Epithelial cell of prostate (primary cell): ENCODE measurements at regions not wholly inside any gene's neighbourhood (a gene's known extent, or its start where the extent isn't known, plus 50 kb on each side); places are given as distances from the start of the nearest gene placed in this dataset.
"Not testable (repeated sequence)": the region's sequence is repeated elsewhere in the genome, so short reads cannot be mapped to it uniquely, and the experiment has no call there.

Experiments used
- DNase-seq: peaks from one replicate; pipeline ENCODE4 v3.0.0-alpha.2; 2011; ENCODE audit warnings: low read depth, low spot score
- H3K27ac ChIP-seq: fragments of 450-650 bp; 2 replicates; pipeline ENCODE4 v1.5.1; 2017; ENCODE audit warnings: mild to moderate bottlenecking

DNA sequence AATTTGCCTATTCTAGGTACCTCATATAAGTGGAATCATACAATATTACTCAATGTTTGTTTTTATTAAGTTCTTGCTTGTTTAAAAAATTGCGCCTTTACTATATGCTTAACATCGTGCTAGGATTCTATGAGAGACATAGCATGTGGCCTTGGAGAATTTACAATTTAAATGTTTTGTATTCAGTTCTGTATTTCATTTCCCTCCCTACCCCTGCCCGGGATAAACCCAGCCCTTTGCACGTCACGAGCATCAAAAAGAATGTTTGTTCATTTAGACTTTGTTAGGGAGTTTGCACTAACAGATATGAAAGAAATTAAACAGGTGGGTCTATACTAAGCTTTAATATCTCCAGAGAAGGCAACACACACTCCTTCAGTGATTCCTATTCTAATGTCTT, 75.7 kb downstream of the C18orf54 start:
- DNase-seq: no peak
- no peak overlapping the region for H3K27ac ChIP-seq

DNA sequence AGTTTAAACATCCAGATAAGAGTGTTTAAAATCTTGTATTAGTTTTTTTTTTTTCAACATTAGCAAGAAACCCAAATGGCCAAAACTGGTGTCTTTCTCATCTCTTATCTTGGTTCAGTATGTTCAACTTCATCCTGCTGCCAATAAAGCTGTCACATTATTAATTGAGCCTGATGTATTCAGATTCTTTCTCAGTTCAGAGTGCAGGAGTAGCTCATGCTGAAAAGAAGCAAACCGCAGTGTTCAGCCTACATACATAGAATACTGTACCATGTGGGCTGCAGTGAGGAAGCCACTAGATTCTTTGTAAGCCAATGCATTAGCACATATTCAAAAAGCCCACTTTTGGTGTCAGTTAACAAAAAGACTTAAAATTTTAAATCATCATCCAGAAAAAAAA, 76.2 kb downstream of the C18orf54 start:
- H3K27ac ChIP-seq: no peak overlapping the region
- no peak for DNase-seq

DNA sequence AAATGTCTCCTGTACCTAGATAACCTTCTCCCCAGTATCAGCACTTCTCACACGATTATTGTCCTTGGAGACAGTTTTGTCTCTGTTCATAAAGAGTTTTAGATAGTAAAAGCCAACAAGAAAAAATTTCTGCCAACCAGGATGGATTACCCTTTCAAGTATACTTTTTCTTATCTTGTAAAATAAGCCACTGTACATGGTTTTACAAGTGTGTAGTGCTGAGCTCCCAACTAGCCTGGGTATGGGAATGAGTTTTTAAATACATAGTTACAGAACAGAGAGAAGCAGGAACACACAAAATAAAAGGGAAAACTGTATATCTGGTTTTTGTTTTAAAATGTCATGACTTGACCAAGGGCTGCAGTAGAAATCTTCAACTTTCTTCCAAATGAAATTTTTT, 76.7 kb downstream of the C18orf54 start:
- DNase-seq: no peak
- H3K27ac ChIP-seq: no peak overlapping the region

DNA sequence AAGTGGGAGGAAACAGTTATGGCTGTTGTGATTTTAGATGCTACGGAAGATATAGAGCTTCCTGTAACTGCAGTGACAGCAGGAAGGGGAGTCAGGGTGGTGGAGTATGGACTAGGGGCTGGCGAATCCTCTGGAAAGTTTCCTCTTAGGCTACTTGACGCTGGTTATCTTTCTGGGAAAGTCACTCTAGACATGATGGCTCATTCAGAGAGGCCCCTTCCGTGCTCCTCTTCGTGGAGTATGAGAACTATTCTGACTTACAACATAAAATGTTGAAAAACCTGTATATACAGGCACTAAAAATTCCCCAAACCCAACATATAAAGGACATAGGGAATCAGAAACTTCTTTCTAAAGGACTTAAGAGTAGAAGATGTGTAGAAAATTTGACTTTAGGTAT, 78.8 kb downstream of the C18orf54 start:
- no peak for DNase-seq
- no peak overlapping the region for H3K27ac ChIP-seq

DNA sequence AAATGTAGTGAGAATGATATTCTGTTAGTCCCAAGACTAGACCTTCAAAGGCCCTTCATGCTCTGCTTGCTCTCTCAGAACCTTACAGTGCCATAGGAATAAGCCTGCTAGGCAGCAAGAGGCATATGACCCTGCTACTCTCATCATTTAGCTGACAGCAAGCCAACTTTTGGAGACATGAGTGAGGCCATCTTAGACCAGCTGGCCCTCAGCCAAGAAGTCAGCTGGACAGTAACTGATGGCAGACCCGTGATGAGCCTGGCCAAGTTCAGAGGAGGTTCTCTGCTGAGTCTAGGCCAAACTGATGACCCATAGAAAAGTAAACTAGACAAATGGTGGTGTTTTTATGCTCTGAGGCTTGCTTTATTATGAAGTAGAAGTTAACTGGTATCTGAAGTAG, 82.6 kb downstream of the C18orf54 start:
- no peak overlapping the region for H3K27ac ChIP-seq
- no peak for DNase-seq

DNA sequence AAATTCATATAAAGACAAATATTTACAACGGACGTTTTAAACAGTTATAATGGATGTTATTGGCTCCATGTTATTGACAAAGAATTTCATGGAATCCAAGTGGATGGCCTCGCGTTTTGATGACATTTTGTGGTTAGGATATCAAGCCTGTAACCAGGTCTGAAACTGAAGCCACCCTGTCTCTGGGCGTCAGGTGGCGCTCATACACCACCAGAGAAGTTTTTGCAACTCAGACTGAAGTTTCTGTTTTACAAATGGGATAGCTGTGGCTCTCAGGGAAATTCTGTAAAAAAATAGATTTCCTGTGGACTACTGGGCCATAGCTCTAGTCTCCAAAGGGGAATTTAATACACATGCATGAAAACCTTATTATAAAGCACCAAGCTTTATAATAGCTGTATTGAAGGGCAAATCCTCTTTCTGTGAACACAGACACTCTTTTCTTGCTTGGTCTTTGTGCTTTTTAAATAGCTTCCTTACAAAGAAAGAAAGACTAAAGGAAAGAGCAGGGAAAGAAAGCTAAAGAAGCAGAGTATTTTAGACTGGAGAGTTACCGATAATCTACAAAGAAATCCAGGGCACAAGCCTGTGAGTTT, 86.7 kb downstream of the C18orf54 start:
- DNase-seq: no peak
- H3K27ac ChIP-seq: no peak overlapping the region

DNA sequence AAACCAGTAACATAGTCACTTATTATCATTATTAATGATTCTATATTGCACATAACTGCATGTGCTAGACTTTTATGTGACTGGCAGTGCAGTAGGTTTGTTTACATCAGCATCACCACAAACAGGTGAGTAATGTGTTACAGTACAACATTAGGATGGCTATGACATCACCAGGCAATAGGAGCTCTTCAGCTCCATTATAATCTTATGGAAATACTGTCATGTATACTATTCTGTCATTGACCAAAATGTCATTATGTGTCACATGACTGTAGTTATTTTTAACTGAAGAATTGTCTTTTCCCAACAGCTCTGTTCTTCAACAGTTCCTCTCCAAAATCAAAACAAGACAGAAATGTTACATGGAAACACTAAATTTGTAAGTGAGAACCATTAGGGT, 96.3 kb downstream of the C18orf54 start:
- H3K27ac ChIP-seq: no peak overlapping the region
- DNase-seq: no peak

DNA sequence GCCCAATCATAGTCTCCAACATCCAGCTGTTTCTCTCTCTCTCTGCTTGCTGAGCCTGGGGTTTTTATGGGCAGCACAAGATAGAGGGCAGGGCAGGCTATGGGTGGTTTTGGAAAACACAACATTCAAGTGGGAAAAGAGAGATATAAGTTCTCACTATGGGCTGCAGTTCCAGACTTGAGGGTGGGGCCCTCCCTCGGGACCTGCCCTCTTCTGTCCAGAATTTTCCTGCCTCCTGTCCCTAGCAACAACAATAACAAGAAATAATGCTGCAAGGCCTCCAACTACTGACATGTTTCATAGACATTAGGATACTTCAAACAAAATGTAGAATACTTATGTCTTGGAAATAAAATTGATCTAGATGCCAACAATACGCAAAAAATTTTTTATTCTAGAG, 107.8 kb downstream of the C18orf54 start:
- DNase-seq: no peak
- no peak overlapping the region for H3K27ac ChIP-seq

DNA sequence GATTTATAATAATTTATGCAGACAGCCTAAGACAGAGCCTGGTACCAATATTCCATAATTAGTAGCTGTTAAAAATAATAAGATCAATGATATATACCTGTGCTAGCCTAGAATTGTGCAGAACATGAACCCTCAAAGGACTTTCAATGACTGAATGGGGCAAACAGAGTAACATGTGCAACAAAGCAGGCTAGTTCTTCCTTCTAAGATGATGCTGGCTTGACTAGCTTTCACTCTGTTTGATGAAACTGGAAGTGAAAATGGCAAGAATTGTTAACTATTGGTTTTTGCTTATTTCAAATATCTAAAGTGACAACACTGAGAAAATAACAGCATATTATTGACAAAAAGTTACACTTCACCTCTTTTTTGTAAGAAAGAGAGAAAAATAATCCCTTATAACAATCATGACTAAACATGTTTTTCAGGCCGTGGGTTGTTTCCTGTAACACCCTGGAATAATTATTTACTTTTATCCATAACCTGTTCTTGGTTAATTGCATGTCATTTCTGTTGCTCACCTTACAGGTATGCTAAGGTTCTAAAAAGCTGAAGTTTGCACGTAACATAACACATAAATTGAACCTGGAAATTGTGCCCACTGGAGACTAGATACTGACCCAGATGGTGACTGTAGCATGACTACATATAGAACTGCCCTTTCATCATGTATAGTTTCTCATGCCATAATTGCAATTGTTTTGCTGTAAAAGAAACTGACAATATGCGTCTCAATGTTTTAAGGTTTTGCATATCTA, 108.7 kb downstream of the C18orf54 start:
- peak; percentile 10 for DNase-seq
- H3K27ac ChIP-seq: peak overlapping the region; percentile 38

DNA sequence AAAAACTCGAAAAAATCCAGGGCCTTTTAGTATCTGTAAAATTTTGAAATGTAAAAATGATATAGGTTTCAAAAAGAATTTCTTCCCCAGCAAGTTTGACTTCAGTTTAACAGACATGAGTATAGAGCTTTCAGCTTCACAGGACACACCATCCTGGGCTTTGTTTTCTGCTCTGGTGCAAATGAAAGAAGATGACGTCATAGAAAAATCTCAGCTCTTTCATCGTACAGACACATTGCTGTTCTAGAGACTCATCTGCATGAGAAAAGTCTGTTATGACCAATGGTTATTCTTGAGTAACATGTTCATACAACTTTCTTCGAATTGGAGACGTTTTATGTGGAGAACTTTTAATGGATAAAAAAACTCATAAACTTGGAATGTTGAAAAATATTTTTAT, 111.7 kb upstream of the DYNAP start:
- H3K27ac ChIP-seq: no peak overlapping the region
- DNase-seq: peak; percentile 29

DNA sequence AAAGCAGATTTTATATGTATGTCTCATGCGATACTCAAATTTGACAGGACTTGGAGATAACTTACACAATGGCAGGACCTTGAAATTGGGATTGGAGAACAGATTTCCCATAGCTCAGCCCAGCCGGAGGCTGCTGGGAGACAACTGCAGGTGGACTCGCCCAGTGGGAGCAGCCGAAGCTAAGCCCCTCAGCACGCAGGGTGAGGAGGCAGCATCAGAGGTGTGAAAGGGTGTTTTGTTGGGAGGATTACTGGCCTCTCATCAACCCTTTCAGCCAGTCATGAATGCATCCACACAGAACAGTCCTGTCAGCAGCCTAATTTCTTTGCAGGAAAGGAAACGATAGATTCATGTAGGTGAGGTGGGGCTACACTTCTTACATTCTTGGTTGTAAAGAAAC, 110.4 kb upstream of the DYNAP start:
- DNase-seq: no peak
- no peak overlapping the region for H3K27ac ChIP-seq

DNA sequence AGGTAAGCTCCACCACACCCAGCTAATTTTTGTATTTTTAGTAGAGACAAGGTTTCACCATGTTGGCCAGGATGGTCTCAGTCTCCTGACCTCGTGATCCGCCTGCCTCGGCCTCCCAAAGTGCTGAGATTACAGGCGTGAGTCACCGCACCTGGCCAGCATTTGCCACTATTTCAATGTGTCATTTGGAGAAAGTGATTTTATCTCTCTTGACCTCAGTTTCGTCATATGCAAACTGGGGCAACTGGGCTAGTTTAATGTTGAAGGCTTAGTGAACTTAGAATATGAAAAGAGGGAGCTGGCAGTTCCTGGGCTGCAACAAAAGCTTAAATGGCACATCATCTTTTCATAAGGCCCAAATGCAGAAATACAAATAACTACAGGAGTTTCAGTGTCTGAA, 88.6 kb upstream of the DYNAP start:
- H3K27ac ChIP-seq, DNase-seq: not testable (repeated sequence)

DNA sequence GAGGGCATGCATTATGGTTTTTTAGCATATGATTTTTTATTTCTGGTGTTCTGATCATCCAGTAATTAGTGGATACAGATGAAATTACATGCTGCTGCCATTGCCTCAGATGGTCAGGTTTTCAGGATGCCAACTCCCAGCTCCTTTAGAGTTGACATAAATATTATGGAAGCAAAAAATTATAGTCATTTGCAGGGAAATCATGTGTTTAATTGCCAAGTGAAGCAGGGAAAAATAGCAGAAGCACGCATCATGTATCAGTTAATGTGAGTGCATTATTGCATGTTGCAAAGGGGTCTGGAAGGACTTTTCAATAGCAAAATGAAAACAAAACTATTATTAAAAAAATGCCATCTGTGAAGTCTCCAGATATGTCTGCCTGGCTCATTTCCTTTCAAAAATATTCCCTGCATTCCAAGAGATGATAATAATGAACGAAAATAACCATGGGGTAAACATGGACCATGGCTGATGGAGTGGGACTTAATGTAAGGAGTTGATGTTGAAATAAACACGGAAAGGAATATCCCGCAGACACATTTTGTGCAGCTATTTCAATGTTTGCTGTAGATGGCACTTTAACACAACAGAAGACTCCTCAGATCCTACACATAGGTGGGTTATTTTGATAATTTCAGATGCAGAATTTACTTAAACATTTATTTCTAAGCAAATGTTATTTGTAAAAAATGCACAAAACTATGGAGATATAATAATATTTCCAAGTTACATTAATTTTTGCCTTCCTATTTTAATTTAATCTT, 87.7 kb upstream of the DYNAP start:
- H3K27ac ChIP-seq: no peak overlapping the region
- no peak for DNase-seq

DNA sequence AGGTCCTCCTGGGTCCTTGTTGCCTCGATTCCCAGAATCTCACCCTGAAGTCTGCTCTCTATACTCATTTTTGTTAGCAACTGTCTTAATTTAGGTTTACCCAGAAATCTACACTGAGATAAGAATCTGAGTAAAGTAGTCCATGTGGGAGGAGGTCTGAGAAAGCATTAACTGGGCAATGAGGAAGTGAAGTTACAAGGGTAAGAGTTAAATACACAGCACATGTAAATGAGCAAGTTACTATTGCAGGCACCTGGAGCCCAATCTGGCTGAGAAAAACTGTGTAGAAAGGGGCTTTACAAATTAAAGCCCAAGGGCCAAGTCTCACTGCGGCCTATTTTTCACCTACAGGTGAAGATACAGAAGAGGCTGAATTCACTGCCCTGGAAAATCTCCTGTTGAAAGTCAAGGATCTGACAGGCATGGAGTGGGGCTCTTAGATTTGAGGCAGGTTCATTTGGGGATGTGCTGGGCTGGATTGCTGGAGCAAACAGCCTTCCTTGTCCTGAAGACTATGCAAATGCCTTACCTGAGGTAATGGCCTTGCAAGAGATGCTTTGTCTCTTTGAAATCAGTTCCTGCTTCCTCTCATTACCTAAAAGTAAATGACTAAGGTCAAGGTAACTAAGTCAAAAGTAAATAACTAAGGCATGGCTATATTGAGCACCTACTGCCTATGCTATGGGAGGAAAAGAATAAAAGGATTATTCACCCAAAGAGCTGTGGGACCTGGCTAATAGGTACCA, 84.4 kb upstream of the DYNAP start:
- no peak for DNase-seq
- H3K27ac ChIP-seq: no peak overlapping the region

DNA sequence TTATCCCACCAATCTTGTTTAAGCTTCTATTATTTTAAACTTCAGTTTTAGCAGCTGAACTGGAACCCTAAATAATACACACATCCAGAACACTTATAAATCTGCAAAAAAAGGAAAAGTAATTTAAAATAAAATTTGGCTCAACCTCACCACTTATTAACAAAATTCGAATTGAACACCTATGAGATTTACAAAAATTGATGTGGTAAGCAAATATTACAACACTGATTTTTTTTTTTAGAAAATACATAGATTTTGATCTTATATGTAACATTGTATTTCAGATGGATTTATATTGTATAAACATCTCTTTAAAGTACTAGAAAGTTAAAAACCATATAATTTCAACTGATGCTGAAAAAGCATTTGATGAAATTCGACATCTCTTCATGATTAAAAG, 81.3 kb upstream of the DYNAP start:
- DNase-seq: no peak
- no peak overlapping the region for H3K27ac ChIP-seq

DNA sequence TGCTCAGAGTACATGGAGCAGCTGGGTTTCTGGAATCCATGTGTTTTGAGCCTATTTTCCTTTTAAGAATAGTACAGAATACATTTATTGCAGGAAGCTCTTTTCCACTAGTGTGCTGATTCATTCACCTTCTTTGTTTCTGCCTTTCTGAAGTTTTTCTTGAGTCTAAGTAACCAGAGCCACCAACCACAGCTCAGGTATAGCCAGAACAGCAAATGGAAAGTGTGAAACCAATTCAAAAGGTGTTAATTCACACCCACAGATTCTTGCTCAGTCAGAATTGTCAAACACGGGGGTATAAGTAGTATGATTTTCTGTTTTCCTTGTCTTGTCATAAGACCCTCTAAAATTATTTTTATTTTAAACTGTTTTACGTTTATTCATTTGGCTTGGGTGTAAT, 75.9 kb upstream of the DYNAP start:
- DNase-seq: no peak
- no peak overlapping the region for H3K27ac ChIP-seq

DNA sequence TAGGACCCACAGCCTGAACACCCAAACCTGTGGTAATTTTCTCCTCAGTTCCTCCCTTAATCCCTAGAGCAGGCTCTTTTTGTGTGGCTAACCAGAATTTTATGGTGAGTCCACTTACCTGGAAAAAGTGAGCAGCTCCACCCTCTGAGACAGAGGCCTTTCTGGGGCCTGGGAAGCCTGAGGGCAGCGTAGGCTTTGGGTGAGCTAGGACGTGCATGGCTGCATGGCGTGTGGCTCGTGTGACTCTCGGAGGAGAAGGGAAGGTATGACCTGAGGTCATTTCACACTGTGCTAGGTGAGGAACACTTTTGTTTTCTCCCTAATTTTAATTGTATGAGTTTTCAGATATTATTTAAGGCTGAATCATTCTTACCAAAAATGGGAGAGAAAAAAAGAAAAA, 73.5 kb upstream of the DYNAP start:
- DNase-seq: no peak
- H3K27ac ChIP-seq: no peak overlapping the region

DNA sequence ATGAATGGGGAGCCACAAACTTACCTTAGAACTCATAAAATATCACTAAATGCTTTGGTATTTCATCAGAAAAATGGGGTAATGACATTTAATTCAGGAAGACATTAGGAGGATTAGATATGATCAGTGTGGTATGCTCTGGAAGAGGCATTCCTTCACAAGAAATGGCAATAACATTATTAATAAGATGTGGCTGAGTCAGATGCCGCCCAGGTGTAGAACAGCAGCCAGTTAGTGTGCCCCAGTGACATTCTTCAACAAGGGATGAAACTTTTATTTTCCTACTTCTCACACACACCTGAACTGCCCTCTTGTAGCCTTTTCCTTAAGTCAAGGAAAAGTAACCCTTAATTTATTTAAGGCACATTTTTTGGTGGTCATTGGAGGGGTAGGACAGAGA, 69.2 kb upstream of the DYNAP start:
- H3K27ac ChIP-seq: no peak overlapping the region
- no peak for DNase-seq

DNA sequence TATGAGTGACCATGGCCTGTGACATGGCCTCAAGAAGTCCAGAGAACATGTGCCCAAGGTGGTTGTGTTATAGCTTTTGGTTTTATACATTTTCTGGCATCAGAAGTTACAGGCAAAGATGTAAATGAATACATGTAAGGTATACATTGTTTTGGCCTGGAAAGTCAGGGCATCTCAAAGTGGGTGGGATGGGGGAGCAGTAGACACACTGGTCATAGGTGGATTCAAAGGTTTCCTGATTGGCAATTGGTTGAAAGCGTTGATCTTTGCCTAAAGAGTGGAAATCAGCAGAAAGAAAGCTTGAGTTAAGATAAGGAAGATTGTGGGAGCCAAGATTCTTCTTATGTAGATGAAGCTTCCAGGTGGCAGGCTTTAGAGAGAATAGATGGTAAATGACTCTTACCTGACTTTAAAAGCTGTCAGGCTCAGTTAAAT, 62.1 kb upstream of the DYNAP start:
- no peak for DNase-seq
- no peak overlapping the region for H3K27ac ChIP-seq

DNA sequence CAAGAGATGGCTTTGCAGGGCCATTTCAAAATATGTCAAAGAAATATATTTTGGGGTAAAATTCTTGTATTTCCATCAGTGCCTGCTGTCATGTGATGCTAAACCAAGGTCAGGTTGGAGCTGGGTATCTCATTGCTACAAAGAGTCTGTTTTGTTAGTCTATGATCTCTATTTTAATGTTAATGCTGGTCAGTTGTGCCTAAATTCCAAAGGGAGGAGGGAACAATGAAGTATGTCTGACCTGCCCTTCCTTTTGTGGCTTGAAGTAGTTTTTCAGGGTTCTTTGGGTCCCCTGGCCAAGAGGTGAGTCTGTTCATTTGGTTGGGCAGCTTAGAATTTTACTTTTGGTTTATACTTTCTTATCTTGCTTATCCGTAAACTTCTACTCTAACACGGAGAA, 61.6 kb upstream of the DYNAP start:
- DNase-seq: no peak
- no peak overlapping the region for H3K27ac ChIP-seq

DNA sequence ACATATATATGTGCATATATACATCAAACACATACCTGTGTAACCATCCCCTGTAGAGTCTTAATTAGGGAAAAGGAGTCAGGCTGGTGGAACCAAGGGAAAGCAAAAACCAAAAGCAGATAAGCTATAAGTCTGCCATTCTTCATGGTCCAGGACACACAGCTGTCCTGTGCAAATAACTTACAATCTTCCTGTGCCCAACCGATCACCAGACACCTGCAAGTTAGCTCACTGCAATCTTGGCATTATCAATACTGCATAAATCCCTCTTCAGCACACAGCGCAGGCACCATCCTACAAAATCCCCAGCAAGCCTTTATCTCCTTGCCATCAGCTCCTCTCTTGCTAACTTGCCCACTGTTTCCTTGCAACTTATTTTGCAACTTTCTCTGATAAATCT, 60.8 kb upstream of the DYNAP start:
- no peak overlapping the region for H3K27ac ChIP-seq
- DNase-seq: no peak
